GM18909 (cell line): ENCODE measurements at regions not wholly inside any gene's neighbourhood (a gene's known extent, or its start where the extent isn't known, plus 50 kb on each side); places are given as distances from the start of the nearest gene placed in this dataset.

Experiments used
- ATAC-seq: cut with Tn5 transposase; IDR thresholded peaks from one replicate; pipeline ENCODE4 v1.9.1; 2021; ENCODE audit warnings: mild to moderate bottlenecking; ENCODE audit not compliant: unreplicated experiment, poor library complexity

DNA sequence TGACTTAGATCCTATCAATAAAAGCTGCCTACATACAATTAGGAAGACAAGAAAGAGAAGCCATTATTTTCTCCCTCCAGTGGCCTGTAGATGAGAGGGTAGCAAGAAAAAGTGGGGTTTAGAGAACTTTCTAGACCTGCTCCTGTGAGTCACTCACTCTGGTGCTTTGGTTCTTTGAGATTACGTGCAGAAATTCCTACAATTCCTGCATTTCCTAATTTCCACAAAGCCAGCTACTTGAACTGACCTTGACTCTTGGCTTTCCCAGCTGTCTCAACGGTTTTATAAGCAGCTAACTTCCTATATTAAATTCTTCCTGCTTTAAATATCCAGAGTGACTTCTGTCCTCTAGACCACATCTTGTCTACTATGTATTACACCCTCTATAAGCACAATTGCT, 899.5 kb upstream of the KLHL29 start:
- ATAC-seq = no peak

- ATAC-seq = no peak
Observed at GRCh38 chr2:22486343-22486742, 898.6 kb upstream of the KLHL29 start.

DNA sequence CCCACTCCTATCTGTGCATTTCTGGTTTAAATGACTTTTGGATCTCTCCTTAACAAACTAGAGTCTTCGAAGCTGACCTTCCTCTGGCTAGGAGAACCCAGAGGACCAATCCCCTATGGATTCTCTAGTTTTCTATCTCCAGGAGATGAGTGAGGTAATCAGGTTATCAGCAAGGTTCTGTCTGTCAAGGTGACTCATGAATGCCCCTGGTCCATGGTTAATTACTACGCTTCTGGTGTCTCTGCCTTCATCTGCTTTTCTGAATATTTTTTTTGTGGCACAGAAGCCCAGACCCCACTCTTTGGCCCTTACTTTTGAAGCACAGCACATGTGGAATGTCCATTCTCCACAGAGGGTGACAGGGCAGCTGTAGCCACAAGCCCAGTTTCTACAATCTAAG, 897.9 kb upstream of the KLHL29 start:
- no peak for ATAC-seq

- no peak for ATAC-seq
Observed at GRCh38 chr2:22487541-22487940, 897.4 kb upstream of the KLHL29 start.

DNA sequence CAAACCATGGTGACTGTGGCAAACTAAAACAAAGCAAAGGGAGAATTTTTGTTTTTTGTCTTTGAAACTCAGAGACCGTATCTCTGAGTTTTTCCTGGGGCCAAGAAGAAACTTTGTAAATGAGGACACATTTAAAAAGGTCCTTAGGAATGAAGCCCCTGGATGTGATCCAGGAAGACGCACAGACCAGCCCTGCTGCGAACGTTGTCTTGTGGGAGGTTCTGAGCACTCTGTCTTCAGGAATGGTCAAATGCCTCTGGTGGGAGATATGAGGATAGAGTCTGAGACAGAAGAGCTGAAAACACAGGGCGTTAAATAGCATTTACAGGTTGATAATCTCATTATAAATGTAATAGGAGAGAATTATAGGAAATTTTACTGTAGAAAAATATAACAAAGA, 893.5 kb upstream of the KLHL29 start:
- no peak for ATAC-seq

- no peak for ATAC-seq
Observed at GRCh38 chr2:22494156-22494555, 890.8 kb upstream of the KLHL29 start.

GRCh38 chr2:22497064-22497463, 887.9 kb upstream of the KLHL29 start:
- no peak for ATAC-seq

DNA sequence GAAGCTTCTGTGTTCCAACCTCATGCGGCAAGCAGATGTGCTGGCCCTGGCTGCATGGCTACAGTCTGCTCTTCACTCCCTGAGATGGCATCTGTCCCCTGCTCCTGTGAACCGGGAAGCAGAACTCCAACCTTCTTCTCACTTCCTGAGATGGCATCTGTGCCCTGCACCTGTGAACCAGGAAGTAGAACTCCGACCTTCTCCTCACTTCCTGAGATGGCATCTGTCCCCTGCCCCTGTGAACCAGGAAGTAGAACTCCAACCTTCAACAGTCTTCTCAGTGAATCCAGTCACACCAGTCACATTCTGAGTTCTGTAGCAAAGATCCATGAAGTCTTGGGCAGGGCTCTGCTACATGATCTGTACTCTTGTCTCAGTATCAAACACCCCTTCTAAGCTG, 887.2 kb upstream of the KLHL29 start:
- no peak for ATAC-seq

- no peak for ATAC-seq
Observed at GRCh38 chr2:22499082-22499839, 885.7 kb upstream of the KLHL29 start.

DNA sequence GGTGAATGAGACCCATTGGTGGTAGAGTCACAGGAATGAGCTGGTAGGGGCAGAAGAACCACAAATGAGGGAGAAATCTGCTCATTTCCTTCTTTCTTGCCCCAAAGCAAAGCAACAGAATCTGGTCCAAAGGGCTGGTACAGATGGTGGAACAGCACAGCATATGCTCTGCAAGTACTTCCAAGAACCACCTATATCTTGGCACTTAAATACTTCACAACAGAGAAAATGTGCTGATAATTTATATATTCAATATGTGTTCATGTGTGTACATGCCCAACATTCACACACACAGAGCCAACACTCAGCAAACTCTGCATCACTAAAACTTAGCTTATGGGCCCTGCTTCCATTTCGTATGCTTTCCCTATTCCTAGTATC, 884.4 kb upstream of the KLHL29 start:
- ATAC-seq = no peak

DNA sequence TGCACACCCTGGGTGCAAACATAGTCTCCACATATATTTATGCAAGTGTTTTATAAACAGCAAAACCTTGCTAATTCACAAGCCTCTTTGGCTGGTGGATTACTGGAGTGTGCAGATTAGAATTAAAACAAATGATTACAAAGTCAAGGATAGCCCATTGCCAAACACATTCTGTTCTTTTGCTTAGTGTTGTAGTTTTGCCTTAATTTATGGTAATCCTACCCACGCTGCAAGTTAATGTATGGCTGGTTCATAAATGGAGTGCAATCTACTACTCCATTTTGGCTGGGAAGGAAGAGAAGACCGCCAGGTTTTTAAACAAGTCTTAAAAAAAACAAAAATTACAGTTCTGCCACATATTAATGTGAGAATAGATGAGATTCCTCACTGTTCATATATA, 883.1 kb upstream of the KLHL29 start:
- no peak for ATAC-seq

DNA sequence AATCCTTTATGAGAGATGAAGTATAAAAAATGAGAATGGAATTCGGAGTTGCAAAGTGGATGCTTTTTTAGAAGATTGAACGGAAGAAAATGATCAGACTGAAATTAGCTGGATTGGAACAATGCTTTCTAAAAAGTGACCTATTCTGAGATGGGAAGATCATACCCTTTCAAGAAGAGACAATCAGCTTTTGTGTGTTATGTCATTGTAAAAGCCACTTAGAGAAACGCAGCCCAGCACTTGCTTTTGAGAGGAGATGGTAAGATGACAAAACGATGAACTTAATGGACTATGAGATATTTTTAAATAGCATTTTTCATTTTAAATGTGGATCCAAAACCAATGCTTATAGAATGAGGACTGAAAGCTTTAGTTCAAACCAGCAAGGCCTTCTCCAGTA, 871.4 kb upstream of the KLHL29 start:
- ATAC-seq = no peak

GRCh38 chr2:22517141-22517540, 867.8 kb upstream of the KLHL29 start:
- ATAC-seq = no peak

DNA sequence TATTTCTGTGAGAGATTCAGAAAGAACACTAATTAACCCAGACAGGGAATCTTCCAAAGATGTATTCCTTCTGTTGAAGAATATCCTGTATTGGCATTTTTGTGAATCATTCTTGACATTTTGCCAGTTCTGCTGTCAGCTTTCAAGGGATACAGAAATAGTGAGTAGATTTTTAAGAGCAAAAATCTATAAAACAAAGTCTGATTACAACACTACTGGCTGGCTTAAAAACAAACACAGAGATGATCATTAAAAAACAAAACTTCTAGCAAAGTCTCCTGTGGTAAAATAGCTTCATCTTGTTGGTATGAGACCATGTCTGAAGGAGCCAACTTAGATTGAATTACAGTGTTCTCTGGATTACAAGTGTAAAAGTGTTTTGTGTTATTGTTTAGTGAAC, 866.3 kb upstream of the KLHL29 start:
- ATAC-seq = no peak

GRCh38 chr2:22520369-22521288, 864.4 kb upstream of the KLHL29 start:
- ATAC-seq = no peak

- no peak for ATAC-seq
Observed at GRCh38 chr2:22521620-22522019, 863.4 kb upstream of the KLHL29 start.

DNA sequence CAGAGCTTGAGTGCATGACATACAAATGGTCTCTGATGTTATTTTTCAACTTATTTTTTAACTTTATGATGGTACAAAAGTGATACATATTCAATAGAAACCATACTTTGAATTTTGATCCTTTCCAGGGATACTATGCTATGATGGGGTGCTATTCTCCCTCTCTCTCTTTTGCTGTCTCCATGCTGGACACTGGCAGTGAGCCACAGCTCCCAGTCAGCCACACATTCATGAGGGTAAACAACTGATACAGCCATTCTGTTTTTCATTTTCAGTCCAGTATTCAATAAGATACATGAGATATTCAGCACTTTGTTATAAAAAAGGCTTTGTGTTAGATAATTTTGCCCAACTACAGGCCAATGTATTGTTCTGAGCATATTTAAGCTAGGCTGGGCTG, 859.3 kb upstream of the KLHL29 start:
- no peak for ATAC-seq

DNA sequence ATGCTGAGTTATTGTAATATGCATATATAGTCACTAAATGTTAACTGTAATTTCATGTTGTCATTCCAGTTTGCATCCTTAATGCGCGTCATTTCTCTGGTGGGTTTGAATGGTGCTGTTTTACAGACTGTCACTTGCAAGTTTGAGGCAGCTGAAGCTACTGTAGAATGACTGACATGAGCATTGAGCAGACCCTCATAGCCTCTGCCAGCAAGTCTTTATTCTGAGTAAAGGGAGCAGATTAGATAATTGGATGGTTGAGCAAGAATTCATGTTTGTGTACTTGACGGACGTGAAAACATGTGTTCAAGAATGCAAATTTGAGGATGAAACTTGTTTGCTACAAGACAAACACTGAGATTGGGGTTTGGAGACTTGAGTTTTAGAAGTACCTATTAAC, 854.8 kb upstream of the KLHL29 start:
- ATAC-seq = no peak

GRCh38 chr2:22536133-22536532, 848.8 kb upstream of the KLHL29 start:
- ATAC-seq = no peak

DNA sequence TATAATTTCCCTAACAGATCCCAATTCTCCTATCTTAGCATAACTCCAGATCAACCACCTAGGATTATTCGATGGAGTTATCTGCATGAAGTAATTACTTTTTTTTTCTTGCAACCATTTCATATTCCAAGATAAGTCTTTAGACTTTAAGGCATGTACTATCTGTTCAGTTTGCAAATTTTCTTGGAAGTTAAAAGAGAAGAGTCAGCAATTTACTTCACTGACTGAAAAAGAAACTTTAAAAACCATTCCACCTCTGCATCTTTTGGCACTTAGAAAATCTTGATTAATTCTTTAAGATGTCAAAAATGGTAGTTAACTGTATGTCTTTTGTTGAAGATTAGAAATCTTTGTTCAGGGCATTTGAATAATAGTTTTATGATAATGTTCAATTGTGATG, 830.5 kb upstream of the KLHL29 start:
- no peak for ATAC-seq

DNA sequence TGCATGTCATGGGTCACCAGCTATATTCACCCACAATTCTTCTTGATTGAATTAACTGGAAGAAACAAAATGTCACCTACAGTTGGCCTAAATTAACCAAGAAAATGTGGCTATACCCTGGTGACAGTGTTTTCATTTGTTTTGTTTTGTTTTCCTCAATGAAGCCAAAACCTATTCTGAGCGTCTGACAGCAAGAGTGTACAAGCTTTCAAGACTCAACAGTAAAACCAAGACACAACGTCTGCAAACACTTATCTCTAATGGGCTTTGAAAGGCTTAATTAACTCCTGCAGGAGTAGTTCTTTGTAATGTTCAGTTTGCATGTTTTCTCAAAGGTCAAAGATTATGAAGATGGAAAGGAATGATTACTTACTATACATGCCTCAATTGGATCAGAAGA, 827.6 kb upstream of the KLHL29 start:
- no peak for ATAC-seq

DNA sequence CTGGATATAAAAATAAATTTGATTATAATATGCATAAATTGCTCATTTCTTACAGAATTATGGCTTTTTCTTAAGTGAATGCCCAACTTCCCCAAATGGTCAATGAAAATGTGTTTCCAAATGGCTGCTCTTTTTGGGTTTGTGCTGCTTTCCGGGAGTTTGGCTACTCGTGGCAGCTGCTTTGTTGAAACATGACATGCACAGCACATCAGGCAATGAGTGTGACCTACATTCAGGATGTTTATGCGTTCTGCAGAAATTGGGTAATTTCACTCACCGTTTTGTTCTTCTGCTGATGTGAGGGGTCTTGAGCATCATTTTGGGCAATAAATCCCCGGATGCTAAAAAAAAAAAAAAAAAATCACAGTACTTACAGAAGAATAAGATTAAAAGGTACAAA, 825.0 kb upstream of the KLHL29 start:
- ATAC-seq = no peak
